Spleen (tissue), 7 donors: ENCODE measurements at regions not wholly inside any gene's neighbourhood (a gene's known extent, or its start where the extent isn't known, plus 50 kb on each side); places are given as distances from the start of the nearest gene placed in this dataset.

ENCODE experiments used
- CTCF ChIP-seq, 11 experiments: fragments of 200-600 bp in 7 of 11; fragments of 450-650 bp in 4 of 11; sonication (generic) in 4 of 11; IDR thresholded peaks in 8 of 11; conservative IDR thresholded peaks in 3 of 11; 1 replicate in 7 of 11; 2 replicates in 4 of 11; pipeline versions ENCODE4 v1.4.0 to v1.8.0; 2016 to 2021; ENCODE audit warnings: antibody characterized with exemption in 11 of 11, inconsistent platforms in 4 of 11, mild to moderate bottlenecking in 1 of 11
- POLR2A ChIP-seq, 3 donors: fragments of 450-650 bp; IDR thresholded peaks; one replicate each; pipeline ENCODE4 v1.5.1; 2017; ENCODE audit warnings: antibody characterized with exemption in 3 of 3, mild to moderate bottlenecking in 1 of 3
- POLR2AphosphoS5 ChIP-seq, 3 donors: sonication (generic); formaldehyde crosslinking; IDR thresholded peaks; one replicate each; pipeline ENCODE4 v1.5.1; 2017; ENCODE audit warnings: antibody characterized with exemption in 3 of 3
- donor health status: DM: no; HTN: no; CAD: no; lungs with moderate emphysema.
- donor health status: DM: no; HTN: no; CAD: no.
- donor health status: DM: no; HTN: no; CAD: no.

DNA sequence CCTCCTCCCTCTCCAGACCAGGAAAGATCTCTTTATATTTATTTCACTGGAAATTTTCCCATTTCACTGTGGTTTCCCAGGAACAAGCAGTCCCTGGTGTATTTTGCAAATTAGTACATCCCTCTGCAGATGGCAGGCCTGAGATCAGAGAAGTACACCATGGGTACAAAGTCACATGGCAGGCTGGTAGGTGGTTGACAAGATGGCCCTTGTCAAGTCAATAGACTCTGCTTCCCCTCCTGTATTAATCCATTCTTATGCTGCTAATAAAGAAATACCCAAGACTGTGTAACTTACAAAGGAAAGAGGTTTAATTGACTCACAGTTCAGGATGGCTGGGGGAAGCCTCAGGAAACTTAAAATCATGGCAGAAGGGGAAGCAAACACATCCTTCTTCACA, 51.6 kb upstream of the KSR1 start:
- TF ChIP-seq POLR2A (IDR thresholded peaks at IDR 0.05) (no peak), POLR2AphosphoS5 (IDR thresholded peaks at IDR 0.05) (no peak), CTCF (IDR thresholded peaks at IDR 0.05 in 8 of 11, conservative IDR thresholded peaks at IDR 0.05 in 3 of 11) (no peak)
